Glomerular visceral epithelial cell (primary cell): ENCODE measurements at regions not wholly inside any gene's neighbourhood (a gene's known extent, or its start where the extent isn't known, plus 50 kb on each side); places are given as distances from the start of the nearest gene placed in this dataset.

Experiments
- DNase-seq: peaks from one replicate; pipeline ENCODE4 v3.0.0-alpha.2; 2016; ENCODE audit errors: extremely low spot score

DNA sequence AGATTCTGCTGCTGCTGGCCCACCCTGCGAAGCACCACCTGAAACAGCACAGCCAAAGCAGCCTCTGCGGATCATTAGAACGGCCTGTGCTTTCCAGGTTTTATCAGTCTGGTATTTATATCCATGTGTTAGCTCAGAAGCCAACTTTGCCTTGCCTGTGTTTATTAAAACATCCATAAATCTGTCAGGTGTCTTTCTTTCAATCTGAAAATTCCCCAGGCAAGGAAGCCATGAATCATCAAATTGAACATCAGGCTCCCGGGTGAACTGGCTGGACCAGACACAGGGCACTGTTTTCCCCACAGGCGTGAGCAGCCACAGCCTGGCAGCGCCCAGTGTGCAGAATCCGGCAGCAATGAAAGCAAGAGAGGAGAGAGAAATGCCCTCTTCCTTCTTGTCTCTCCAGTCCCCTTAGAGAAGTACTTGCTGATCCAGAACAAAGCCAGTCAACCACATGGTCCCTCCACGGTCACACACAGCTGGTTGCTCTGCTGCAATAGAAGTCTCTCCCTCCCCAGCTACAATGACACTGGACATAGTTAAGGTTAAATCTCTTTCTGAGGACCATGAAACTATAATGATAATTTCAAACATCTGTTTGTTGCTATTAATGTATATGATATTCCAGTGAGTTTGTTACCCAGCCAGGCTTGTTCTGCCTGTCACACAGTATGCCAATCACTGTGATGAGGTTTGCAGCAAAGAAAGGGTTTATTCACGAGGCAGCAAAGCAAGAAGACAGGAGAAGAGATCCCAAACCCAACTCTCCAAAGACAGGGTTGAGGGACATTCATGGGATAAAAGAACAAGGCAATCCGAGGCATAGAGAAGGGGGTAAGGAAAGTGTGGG, 212.1 kb upstream of the FMN2 start:
- no peak for DNase-seq

DNA sequence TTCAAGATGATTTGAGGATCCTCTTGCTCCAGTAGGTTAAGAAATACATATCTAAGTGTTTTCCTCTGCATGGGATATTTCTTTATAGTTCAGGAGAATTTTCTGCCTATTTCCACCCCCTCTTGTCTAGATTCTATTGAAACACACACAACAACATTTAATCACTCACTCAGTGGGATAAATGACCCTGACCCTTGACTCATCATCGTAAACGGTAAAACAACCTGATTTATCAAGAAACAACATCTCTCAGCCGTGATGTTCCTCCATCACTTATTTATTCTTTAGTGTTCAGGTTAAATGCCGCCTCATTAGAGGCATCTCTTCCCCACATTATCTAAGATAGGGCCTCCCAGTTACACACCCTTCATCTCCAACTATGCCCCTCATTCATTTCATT, 208.7 kb upstream of the FMN2 start:
- DNase-seq, result no peak

DNA sequence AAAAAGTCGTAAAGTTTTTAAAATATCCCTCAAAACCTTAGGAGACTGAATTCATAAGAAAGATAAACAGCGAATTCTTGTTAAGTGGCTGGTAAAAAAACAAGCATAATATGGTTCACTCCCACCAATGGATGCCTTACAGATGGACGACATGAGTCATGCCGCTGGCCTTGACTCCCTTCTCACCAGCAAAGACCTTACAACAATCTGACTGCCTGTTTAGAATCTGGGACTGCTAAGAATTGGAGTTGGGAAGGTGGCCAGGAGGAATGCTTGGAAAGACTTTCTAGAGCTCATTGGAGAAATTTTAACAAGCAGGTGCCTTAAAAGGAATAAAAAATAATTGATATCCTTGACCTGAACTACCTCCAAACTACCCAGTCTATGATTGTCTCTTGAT, 206.9 kb upstream of the FMN2 start:
- DNase-seq, result no peak

DNA sequence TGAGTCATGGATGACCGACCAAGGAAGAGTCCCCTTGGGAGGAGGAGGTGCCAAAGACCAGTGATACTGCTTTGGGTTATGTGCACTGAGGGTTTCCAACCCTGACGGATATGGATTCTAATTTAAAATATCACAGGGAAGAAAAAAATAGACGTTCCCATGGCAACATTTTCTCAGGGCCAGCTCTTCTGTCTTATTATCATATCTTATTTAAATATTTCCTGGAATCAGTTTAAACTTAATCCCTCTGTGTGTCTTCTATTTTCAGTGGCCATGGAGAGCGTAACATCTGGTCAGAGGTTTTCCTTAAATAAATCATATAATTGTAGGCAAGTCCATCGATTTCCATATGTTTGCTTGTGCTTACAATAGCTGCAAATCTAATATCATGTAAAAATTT, 205.4 kb upstream of the FMN2 start:
- no peak for DNase-seq

DNA sequence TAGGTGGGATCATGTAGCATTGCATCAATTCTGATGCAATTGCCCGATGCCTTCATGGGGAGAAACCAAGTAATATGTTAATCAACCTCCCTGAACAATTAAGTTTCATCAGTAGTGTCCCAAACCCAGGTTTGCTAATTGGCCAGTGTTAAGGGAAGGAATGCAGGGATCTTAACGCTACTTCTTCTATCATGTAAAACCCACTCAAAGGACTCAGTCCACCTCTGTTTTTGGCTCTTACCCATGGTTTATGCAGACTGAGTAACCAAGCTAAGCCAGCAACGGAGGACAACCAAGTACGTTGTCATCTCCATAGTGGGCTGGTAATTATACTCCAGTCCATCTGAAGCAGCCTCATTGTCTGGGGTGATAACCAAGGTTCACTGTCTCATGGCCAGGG, 203.0 kb upstream of the FMN2 start:
- DNase-seq, result no peak

DNA sequence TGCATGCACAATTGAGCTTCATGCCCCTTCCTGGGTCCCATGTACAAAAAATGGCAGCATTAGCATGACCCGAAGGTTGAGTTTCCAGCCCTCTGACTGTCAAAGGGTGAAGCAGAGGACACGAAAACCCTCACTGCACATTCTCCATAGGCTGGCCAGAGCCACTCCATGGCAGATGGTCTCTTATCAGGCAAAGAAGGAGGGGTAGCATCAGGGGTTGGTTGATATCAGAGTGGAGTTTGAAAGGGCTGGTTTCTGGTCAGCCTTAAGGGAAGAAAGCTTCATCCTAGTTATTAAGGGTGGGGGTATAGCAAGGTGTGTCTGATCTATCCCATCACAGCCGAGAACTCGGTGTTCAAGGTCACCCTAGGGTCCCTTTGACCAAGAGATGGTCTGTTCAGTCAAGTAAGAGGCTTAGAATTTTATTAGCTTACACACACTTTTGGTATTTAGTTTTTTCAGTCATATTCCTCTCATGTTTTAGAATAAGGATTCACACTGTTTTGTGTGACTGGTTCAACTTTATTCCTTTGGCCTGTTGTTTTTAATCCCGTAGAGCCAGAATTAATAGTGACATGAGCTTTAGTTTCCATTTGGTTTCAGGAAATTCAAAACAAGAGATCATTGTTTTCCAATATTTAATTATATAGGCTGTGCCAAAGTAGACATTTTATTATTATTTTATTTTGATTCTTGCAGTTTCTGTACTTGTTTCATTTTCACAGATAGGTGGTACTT, 199.9 kb upstream of the FMN2 start:
- no peak for DNase-seq

DNA sequence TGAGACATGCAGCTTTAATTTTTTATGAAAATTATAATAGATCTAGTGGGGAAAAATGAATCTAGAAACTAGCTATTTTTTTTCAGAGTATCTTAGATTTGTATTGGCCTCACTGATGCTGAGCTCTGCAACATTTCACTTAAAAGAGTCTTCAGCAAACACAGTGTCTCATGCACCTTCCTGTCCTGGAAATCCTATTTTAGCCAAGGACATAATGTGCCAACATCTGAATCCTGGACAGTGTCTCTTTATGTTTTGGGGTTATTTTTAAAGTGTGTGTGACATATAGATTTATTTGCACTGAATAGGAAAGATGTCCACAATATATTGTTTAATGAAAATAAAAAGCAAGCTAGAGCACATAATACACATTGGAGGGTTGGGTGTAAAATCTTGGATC, 199.1 kb upstream of the FMN2 start:
- DNase-seq, result no peak

DNA sequence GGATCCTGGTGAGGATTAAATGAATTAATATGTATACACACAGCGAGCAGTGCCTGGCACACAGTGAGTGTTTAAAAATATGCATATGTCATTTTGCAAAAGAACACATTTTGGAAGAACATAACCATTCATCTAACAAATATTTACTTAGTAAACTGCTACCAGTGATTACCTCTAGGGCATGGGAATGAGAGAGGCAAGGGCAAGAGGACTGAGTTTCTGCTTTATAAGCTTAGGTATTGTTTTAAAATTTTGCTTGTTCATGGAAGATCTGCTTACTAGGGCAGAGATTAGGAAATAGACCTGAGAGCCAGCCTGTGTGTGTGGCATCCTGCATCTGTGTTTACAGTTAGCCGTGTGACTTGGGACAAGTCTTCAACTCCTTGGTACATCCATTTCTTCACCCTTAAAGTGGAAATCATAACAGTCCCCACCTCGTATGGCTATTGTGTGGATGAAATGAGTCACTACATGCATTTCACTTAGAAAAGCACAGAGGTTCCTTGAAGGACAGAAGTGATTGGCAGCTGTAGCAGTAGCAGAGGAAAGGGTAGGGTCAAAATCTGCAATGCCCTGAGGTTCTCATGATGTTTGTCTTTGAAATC, 198.5 kb upstream of the FMN2 start:
- DNase-seq, result no peak

DNA sequence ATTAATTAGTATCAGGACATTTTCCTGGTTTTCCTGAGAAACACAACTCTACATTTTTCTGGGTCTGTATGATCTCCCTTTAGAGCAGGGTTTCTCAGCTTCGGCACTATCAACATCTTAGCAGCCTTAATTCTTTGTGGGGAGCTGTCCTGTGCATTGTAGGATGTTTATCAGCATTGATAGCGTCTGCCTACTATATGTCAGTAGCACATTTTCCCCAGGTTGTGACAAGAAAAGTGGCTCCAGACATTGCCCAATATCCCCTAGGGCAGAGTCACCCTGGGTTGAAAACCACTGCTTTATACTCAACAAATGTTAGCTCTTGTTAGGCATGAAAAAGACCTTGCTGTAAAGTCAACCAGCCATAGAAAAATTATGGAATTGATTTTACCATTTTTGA, 195.1 kb upstream of the FMN2 start:
- DNase-seq, result no peak

DNA sequence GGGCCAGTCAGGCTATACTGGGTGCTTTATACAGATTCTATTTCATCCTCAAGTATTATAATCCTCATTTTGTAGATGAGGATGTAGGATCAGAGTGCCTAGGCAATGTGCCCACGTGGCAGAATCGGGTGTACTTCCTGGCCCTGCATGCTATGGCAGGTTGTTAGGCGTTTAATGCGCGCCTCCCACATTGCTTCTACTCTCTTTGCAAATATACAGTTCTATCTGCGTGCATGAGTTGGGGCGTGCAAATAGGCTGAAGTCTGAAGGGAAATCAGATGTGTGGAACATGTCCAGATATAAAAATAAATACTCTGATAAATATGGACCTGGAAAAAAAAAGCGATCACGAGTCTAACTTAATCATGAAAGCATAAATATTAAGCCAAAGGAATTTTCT, 194.7 kb upstream of the FMN2 start:
- no peak for DNase-seq

DNA sequence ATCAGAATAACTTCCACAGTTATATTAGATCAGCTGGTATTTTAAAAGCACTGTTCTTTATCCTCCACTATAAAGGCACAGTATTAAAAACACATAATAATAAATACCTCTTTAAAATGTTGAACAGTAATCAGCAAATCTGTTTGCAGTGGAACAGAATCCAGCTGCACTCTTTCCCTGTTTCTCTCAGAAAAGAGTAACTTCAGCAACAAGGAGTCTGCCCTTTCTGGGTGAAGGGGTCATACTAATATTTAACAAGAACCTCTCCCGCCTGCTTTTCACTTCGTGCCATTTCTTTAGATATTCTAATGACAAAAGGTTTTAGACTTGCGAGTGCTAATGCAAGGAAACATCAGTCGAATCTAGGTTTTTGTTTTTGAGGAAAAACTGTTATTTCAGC, 194.2 kb upstream of the FMN2 start:
- DNase-seq, result no peak

DNA sequence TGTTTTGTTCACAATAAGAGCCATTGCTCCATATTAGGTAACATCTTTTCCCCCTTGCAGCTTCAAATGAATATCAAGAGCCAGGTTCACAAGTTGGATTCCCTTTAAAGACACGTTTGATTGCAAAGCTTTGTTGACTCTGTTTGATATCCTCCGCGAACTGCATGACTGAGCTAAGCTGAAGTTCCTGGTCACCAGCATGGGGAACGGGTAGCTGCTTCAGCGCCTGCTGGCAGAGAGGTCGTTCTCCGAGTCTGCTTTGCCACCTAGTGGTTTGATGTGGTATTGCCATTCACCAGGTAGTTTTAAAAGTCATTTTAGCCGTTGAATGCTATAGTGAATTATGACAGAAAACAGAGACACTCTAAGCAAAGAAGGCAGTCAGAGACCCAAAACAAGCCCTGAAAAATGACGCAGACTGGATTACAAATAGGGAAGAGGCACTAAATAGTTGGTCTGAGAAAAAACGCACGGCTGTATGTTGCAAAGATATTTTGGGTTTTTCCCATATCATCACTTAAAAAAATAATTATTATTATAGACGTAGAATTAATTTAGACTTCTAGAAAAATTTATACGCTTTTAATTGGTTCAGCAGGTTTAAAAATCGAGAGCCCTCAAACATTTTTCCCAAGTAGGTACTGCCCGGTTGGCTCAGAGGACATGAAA, 193.5 kb upstream of the FMN2 start:
- DNase-seq, result peak; percentile 79

DNA sequence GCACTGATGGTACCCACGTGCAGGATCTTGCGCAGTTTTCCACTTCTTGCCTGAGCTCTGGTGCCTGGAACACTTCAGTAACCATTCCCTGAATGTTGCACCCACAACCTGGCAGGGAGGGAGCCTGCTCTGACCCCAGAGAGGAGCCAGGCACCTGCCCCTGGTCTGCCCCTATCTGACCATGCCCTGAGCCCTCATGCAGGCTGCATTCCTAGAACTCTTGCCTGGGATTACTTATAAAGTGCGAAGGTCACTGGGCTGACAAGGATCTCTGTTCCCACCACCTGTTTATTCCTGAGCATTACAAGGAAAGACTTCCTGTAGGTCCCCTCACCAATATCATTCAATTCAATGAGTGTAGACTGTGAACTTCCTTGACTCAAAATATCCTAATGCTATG, 191.9 kb upstream of the FMN2 start:
- no peak for DNase-seq

DNA sequence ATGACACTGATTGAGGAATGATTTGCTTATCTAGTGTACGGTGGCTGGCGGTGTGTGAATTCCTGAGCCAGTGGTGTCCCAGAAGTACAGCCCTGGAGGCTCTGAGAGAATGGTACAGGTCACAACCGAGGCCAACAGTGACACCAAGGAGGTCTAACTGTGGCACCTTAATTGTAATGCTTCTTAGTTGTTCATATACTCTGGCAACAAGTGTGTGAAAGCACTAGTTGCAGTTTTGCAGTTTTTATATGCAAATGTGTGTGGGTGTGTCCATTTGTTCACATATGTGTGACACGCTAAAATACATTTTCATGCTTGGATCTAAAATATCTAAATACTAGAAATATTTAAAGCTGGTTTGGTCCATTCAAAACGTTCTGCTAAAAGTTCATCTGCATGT, 185.3 kb upstream of the FMN2 start:
- no peak for DNase-seq

DNA sequence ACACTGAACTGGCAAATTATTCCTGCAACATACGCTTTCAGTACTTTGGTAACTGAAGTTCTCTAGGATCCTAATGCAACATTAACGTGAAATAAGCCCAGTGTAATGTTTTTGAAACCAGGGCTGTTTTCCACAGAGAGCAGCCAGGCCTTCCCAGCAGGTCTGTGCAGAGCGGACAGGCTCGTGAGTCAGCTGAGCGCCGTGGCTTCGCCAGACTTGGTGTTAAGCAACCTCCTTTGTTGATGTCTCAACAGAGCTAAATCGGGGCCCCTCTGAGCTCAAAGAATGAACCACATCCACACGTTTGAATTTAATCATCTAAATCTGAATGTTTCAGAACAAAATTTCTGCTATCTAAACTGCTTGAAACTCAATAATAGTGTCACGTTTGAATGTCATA, 181.8 kb upstream of the FMN2 start:
- no peak for DNase-seq

DNA sequence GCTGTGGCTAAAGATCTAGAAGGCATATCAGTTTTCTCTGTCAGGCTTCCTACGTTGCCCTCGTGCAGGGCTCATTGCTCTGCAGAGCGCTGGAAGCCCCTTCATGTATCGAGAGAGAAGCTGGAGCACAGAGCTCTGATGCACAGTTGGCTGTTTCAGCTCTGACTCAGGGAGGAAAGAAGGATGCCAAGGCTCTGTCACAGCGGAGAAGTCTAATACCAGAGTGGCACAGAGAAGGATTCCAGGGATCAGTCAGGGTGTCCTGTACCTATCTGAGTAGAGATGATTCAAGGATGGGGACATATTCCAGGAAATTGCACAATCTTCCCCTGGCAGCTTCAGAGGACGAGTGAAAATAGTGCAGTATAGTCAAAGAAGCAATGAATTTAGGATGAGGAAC, 179.2 kb upstream of the FMN2 start:
- no peak for DNase-seq

DNA sequence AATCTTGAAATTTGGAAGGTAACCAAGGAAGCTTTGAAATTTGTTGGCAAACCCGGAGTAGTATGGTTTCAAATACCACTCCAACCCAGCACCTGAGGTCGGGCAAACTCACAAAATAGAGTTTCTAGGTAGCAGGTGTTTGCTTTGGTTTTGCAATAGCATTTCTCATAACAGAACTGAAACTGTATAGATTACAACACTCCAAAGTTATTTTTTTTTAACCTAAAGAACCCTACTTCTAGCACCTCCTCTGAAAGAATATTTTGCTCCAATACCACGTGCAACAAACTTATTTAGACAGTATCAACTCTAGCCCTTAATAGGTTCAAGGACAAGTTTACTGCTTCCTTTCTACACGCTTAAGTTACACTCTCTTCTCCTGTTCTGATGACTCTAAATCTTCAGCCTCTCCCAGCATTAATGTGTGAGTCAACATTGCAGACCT, 178.5 kb upstream of the FMN2 start:
- DNase-seq, result no peak

DNA sequence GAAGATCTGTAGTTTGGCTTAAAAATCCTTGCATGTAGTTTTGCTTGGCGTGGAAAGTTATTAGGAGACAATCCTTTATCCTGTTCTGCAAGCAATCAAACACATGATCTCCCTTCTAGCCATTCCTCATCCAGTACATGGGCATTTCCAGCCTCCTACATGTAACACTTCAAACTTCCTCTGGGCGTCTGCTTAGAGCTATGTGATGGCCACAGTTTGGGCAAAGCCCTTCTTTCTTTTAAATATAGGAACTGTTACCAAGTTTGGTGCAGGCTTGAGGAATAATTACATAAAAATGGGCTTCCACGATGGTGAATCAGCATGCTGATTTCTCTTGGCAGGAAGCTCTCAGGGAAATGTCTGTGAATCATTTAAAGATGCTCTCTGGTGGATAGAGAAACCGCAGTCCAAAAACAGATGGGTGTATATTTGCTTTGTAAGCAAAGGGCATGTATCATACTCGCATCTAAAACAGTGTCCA, 176.9 kb upstream of the FMN2 start:
- peak; percentile 30 for DNase-seq

DNA sequence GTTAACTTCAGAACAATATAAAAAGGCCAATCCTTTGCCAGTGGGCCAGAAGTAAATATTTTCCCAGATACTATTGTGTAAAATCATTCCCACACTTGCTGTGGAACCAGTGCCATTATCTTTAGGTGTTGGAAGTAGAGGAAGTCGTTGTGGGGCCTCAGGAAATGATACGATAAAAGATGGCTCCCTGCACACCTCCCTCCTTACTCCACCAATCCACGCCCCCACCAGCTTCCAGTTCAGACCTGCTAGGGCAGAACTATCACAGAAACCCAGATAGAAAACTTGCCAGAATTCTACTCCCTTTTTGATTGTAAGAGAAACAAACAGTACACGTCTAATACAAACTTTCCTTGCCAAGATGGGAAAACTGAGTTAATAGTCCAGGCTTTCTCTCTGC, 173.0 kb upstream of the FMN2 start:
- no peak for DNase-seq

DNA sequence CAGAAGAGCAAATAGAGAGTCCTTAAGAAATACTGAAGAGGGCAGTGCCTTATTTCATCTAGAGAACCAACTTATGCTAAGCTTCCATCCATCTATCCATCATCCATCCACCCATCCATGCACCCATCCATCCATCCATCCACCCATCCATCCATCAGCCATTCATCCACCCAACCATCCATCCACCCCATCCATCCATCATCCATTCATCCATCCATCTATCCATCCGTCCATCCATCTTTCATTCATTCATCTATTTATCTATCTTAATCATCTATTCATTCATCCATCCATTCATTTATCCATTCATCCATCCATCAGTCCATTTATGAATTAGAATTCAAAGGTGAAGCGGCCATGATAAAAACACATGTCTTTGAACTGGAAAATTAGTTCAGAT, 171.5 kb upstream of the FMN2 start:
- no peak for DNase-seq

DNA sequence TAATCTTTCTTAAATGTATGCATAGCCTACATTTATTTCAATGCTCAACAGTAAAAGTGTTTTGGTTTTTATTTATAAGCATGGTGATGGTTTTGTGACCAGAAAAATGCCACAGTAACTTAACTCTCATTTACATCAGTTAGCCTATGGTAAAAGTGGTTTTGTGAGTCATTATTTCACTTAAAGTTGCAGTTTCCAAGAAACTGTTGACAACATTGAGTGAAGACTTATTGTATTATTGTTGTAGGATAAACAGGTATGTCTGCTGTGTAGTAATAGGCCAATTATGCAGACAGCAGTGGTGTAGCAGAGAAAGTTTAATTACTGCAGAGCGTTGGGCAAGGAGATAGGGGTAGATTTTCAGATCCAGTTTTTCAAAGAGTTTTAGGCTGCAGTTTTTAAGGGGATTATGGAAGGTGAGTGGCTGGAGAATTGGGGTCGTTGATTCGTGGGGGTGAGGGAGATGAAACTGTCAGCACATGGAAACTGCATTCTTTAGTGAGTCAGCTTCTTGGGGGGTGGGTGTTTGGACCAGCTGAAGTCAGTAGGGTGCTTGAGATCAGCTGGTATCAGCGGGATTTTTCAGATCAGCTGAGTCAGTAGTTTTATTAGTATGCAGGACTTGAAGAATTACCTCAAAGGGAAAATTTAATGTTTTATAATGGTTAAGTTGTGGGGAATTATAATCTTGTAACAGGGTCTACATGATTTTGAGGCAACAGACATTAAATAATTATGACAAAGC, 168.7 kb upstream of the FMN2 start:
- no peak for DNase-seq
